Adrenal gland (tissue), 9 donors: ENCODE measurements at regions not wholly inside any gene's neighbourhood (a gene's known extent, or its start where the extent isn't known, plus 50 kb on each side); places are given as distances from the start of the nearest gene placed in this dataset.

Experiments used
- DNase-seq, 7 donors: peaks; one replicate each; pipeline ENCODE4 v3.0.0-alpha.2; 2019 to 2020
- H3K27ac ChIP-seq, 5 donors: fragments of 200-600 bp; sonication (generic) in 4 of 5; 1 replicate in 3 of 5; 2 replicates in 2 of 5; pipeline versions ENCODE4 v1.5.1 to v1.8.0; 2016 to 2020; ENCODE audit warnings: mild to moderate bottlenecking in 1 of 5
- H3K27me3 ChIP-seq: fragments of 200-600 bp; 2 replicates; pipeline ENCODE4 v1.8.0; 2021
- H3K36me3 ChIP-seq, 2 donors: fragments of 200-600 bp; replicated peaks in 1 of 2; 1 replicate in 1 of 2; 2 replicates in 1 of 2; pipeline versions ENCODE4 v1.5.1 to v1.8.0; 2018 to 2022
- H3K4me1 ChIP-seq, 2 donors: fragments of 200-600 bp; replicated peaks in 1 of 2; 1 replicate in 1 of 2; 2 replicates in 1 of 2; pipeline versions ENCODE4 v1.5.1 to v1.8.0; 2018 to 2021
- H3K4me3 ChIP-seq, 4 donors: fragments of 200-600 bp; sonication (generic) in 3 of 4; one replicate each; pipeline ENCODE4 v1.5.1; 2016 to 2018
- H3K9me3 ChIP-seq, 3 donors: fragments of 200-600 bp; sonication (generic) in 1 of 3; replicated peaks in 1 of 3; 1 replicate in 2 of 3; 2 replicates in 1 of 3; pipeline versions ENCODE4 v1.5.1 to v1.8.0; 2016 to 2021
- CTCF ChIP-seq, 6 experiments: fragments of 450-650 bp in 4 of 6; fragments of 200-600 bp in 2 of 6; sonication (generic) in 1 of 6; IDR thresholded peaks; 1 replicate in 5 of 6; 2 replicates in 1 of 6; pipeline versions ENCODE4 v1.5.1 to v1.8.0; 2016 to 2021; ENCODE audit warnings: antibody characterized with exemption in 6 of 6, mild to moderate bottlenecking in 2 of 6, moderate library complexity in 1 of 6
- POLR2A ChIP-seq, 2 donors: fragments of 450-650 bp; IDR thresholded peaks; one replicate each; pipeline ENCODE4 v1.6.1; 2017; ENCODE audit warnings: antibody characterized with exemption in 2 of 2, mild to moderate bottlenecking in 2 of 2, moderate library complexity in 1 of 2
- WGBS, 4 donors: extraction: QIAGEN DNeasy Blood & Tissue Kit in 2 of 4; methylation state at CpG; one replicate each; pipeline versions ENCODE4 v1.1.5 to v1.1.7; 2013 to 2017; 5-methylcytosine and 5-hydroxymethylcytosine counted together
- intact Hi-C, 2 donors: fragments of 100-400 bp; cut with DNase I; formaldehyde crosslinking; loops; one replicate each; pipeline versions ENCODE4 v1.14.1 to v1.15.0; 2022 to 2023
- donor health status: healthy with polysubstance abuse.
- donor health status: Bipolar disorder and iron deficiency.
- donor health status: DM: yes; HTN: yes; CAD: no.
- donor health status: DM: no; HTN: no; CAD: no.
- donor health status: DM: no; HTN: no; CAD: no.

- Histone ChIP-seq H3K4me1 (no peaks in the 10 kb centered on the region), H3K27me3 (no peaks in the 10 kb centered on the region), H3K9me3 (no peaks in the 10 kb centered on the region), H3K36me3 (no peaks in the 10 kb centered on the region), H3K27ac (no peak overlapping the region), H3K4me3 (no peak overlapping the region)
- intact Hi-C loops = no loop called here
- 85 to 91% (median 88%) methylated on average over 9 of the region's 9 CpGs for WGBS, 4 donors
- no peak for DNase-seq
- no peak for TF ChIP-seq POLR2A (IDR thresholded peaks at IDR 0.05)
- TF ChIP-seq CTCF (IDR thresholded peaks at IDR 0.05) = no peak
Measured at GRCh38 chr3:72692990-72693389, 155.3 kb downstream of the SHQ1 start.

DNA sequence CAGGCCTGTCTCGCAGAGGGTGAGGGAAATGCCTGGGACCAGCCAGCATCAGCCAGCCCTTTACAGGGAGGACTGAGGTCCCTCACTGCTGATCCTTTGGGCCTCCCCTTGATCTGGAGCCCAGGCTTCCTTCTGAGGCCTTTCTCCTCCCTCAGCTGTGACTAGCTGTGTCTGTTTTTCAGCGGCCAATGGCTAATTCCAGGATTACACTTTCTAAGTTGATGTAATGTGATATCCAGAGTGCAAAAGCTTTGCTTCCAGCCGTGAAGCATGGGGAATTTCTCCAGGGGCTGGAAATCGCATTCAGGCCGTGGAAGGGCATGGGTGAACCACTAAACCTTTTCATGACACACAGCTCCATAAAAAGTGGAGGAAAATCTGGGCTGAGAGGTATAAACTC, 157.6 kb downstream of the SHQ1 start:
- intact Hi-C loops = no loop called here
- Histone ChIP-seq H3K27ac (no peak overlapping the region), H3K27me3 (no peaks in the 10 kb centered on the region), H3K9me3 (no peaks in the 10 kb centered on the region), H3K4me1 (no peaks in the 10 kb centered on the region), H3K4me3 (no peak overlapping the region), H3K36me3 (no peaks in the 10 kb centered on the region)
- DNase-seq = no peak
- TF ChIP-seq POLR2A (IDR thresholded peaks at IDR 0.05) = no peak
- no peak for TF ChIP-seq CTCF (IDR thresholded peaks at IDR 0.05)
- 90 to 96% (median 92%) methylated on average over 4 to 5 of the region's 5 CpGs for WGBS, 4 donors

GRCh38 chr3:72682936-72683452, 165.3 kb downstream of the SHQ1 start:
- intact Hi-C loops = no loop called here
- Histone ChIP-seq H3K4me3 (no peak overlapping the region), H3K36me3 (no peaks in the 10 kb centered on the region), H3K27me3 (no peaks in the 10 kb centered on the region), H3K27ac (no peak overlapping the region), H3K4me1 (no peaks in the 10 kb centered on the region), H3K9me3 (no peaks in the 10 kb centered on the region)
- no peak for DNase-seq
- TF ChIP-seq POLR2A (IDR thresholded peaks at IDR 0.05) = no peak
- no peak for TF ChIP-seq CTCF (IDR thresholded peaks at IDR 0.05)
- 68 to 97% (median 92%) methylated on average over 2 of the region's 2 CpGs for WGBS, 4 donors

DNA sequence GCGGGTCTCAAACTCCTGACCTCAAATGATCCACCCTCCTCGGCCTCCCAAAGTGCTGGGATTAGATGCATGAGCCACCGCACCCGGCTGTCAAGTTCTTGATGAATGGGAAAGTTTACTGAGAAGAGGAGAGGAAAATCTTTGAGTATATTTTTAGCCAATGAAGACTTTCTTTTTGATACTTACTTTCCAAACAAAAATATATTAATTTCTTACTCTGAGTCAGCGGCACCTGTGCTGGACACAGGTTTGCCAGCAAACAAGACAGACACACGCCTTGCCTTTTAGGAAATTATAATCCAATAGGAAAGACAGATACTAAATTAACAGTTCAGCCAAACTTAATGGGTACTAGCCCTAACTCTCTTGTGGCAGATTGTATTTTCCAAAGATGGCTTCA, 166.6 kb downstream of the SHQ1 start:
- H3K27me3 ChIP-seq = no peaks in the 10 kb centered on the region
- no peak overlapping the region for H3K27ac ChIP-seq
- no peaks in the 10 kb centered on the region for H3K36me3 ChIP-seq
- intact Hi-C loops = no loop called here
- 80 to 87% (median 86%) methylated on average over 6 of the region's 6 CpGs for WGBS, 4 donors
- no peak overlapping the region for H3K4me3 ChIP-seq
- DNase-seq = no peak
- no peaks in the 10 kb centered on the region for H3K4me1 ChIP-seq
- TF ChIP-seq CTCF (IDR thresholded peaks at IDR 0.05) = no peak
- no peak for TF ChIP-seq POLR2A (IDR thresholded peaks at IDR 0.05)
- no peaks in the 10 kb centered on the region for H3K9me3 ChIP-seq
